ENCODE measurements at regions not wholly inside any gene's neighbourhood (a gene's known extent, or its start where the extent isn't known, plus 50 kb on each side); places are given as distances from the start of the nearest gene placed in this dataset.

GRCh38 chr6:169079650-169080049, 174.0 kb downstream of the THBS2 start:
- H3K27me3 Mint-ChIP-seq = no peaks in the 10 kb centered on the region
- H3K36me3 Mint-ChIP-seq (ENCODE audit: low read depth) = no peaks in the 10 kb centered on the region
- no peak overlapping the region for H3K4me3 Mint-ChIP-seq
- H3K4me1 Mint-ChIP-seq = no peaks in the 10 kb centered on the region
- DNase-seq = no peak
- POLR2A ChIA-PET = no interaction called here
- H3K9me3 Mint-ChIP-seq = peaks cover 2% of the 10 kb centered on the region
- no peak overlapping the region for H3K27ac Mint-ChIP-seq
- CTCF ChIA-PET = no interaction called here

- Mint-ChIP-seq H3K27me3 (no peaks in the 10 kb centered on the region), H3K4me3 (no peak overlapping the region), H3K27ac (no peak overlapping the region), H3K9me3 (no peaks in the 10 kb centered on the region), H3K36me3 (ENCODE audit: low read depth) (no peaks in the 10 kb centered on the region), H3K4me1 (no peaks in the 10 kb centered on the region)
- CTCF ChIA-PET = no interaction called here
- DNase-seq = no peak
- POLR2A ChIA-PET = no interaction called here
These were observed 175.1 kb downstream of the THBS2 start for GRCh38 chr6:169078399-169079145.

- Mint-ChIP-seq H3K27me3 (no peaks in the 10 kb centered on the region), H3K27ac (no peak overlapping the region), H3K9me3 (no peaks in the 10 kb centered on the region), H3K36me3 (ENCODE audit: low read depth) (no peaks in the 10 kb centered on the region), H3K4me3 (no peak overlapping the region), H3K4me1 (no peaks in the 10 kb centered on the region)
- DNase-seq = no peak
- POLR2A ChIA-PET = no interaction called here
- CTCF ChIA-PET = no interaction called here
These were observed 177.6 kb downstream of the THBS2 start for GRCh38 chr6:169075915-169076654.

- H3K4me1 Mint-ChIP-seq = no peaks in the 10 kb centered on the region
- H3K27ac Mint-ChIP-seq = no peak overlapping the region
- no peaks in the 10 kb centered on the region for H3K36me3 Mint-ChIP-seq (ENCODE audit: low read depth)
- POLR2A ChIA-PET = no interaction called here
- no peaks in the 10 kb centered on the region for H3K27me3 Mint-ChIP-seq
- no peak for DNase-seq
- H3K4me3 Mint-ChIP-seq = no peak overlapping the region
- no peaks in the 10 kb centered on the region for H3K9me3 Mint-ChIP-seq
- CTCF ChIA-PET = no interaction called here
These were observed 178.3 kb downstream of the THBS2 start for GRCh38 chr6:169075211-169075914.

- DNase-seq = no peak
- Mint-ChIP-seq H3K9me3 (no peaks in the 10 kb centered on the region), H3K27ac (no peak overlapping the region), H3K36me3 (ENCODE audit: low read depth) (no peaks in the 10 kb centered on the region), H3K4me3 (no peak overlapping the region), H3K4me1 (no peaks in the 10 kb centered on the region), H3K27me3 (no peaks in the 10 kb centered on the region)
- ChIA-PET POLR2A (no interaction called here), CTCF (interaction anchor here (0.6 kb wide), 1 partner anchor 594 kb away, joined by 3 read pairs; no protein-coding TSS in a partner anchor)
These were observed 179.1 kb downstream of the THBS2 start for GRCh38 chr6:169074526-169074925.

GRCh38 chr6:169073311-169073710, 180.3 kb downstream of the THBS2 start:
- Mint-ChIP-seq H3K36me3 (ENCODE audit: low read depth) (no peaks in the 10 kb centered on the region), H3K27me3 (no peaks in the 10 kb centered on the region), H3K4me3 (no peak overlapping the region), H3K4me1 (no peaks in the 10 kb centered on the region), H3K9me3 (no peaks in the 10 kb centered on the region), H3K27ac (no peak overlapping the region)
- no peak for DNase-seq
- ChIA-PET CTCF (no interaction called here), POLR2A (no interaction called here)

GRCh38 chr6:169072127-169073042, 181.3 kb downstream of the THBS2 start:
- H3K27me3 Mint-ChIP-seq = no peaks in the 10 kb centered on the region
- H3K4me3 Mint-ChIP-seq = no peak overlapping the region
- ChIA-PET POLR2A (no interaction called here), CTCF (no interaction called here)
- H3K9me3 Mint-ChIP-seq = no peaks in the 10 kb centered on the region
- no peak for DNase-seq
- no peaks in the 10 kb centered on the region for H3K4me1 Mint-ChIP-seq
- no peak overlapping the region for H3K27ac Mint-ChIP-seq
- H3K36me3 Mint-ChIP-seq (ENCODE audit: low read depth) = no peaks in the 10 kb centered on the region

GRCh38 chr6:169071394-169071793, 182.3 kb downstream of the THBS2 start:
- ChIA-PET CTCF (no interaction called here), POLR2A (no interaction called here)
- no peaks in the 10 kb centered on the region for H3K36me3 Mint-ChIP-seq (ENCODE audit: low read depth)
- no peak for DNase-seq
- H3K27ac Mint-ChIP-seq = no peak overlapping the region
- H3K27me3 Mint-ChIP-seq = no peaks in the 10 kb centered on the region
- H3K4me1 Mint-ChIP-seq = no peaks in the 10 kb centered on the region
- no peak overlapping the region for H3K4me3 Mint-ChIP-seq
- no peaks in the 10 kb centered on the region for H3K9me3 Mint-ChIP-seq

- H3K27ac Mint-ChIP-seq = no peak overlapping the region
- no peak for DNase-seq
- no peaks in the 10 kb centered on the region for H3K4me1 Mint-ChIP-seq
- POLR2A ChIA-PET = no interaction called here
- H3K36me3 Mint-ChIP-seq (ENCODE audit: low read depth) = no peaks in the 10 kb centered on the region
- CTCF ChIA-PET = no interaction called here
- no peaks in the 10 kb centered on the region for H3K27me3 Mint-ChIP-seq
- no peak overlapping the region for H3K4me3 Mint-ChIP-seq
- H3K9me3 Mint-ChIP-seq = no peaks in the 10 kb centered on the region
These were observed 183.0 kb downstream of the THBS2 start for GRCh38 chr6:169070506-169071176.

GRCh38 chr6:169069356-169069755, 184.3 kb downstream of the THBS2 start:
- Mint-ChIP-seq H3K27me3 (no peaks in the 10 kb centered on the region), H3K4me1 (no peaks in the 10 kb centered on the region)
- POLR2A ChIA-PET = no interaction called here

GRCh38 chr6:169064194-169064593, 189.5 kb downstream of the THBS2 start:
- ChIA-PET CTCF (no interaction called here), POLR2A (no interaction called here)
- Mint-ChIP-seq H3K4me3 (no peak overlapping the region), H3K36me3 (ENCODE audit: low read depth) (no peaks in the 10 kb centered on the region), H3K4me1 (no peaks in the 10 kb centered on the region), H3K9me3 (no peaks in the 10 kb centered on the region), H3K27me3 (no peaks in the 10 kb centered on the region), H3K27ac (no peak overlapping the region)
- no peak for DNase-seq

More at GRCh38 chr6:169069356-169069755, 184.3 kb downstream of the THBS2 start:
- CTCF ChIA-PET = no interaction called here
- no peaks in the 10 kb centered on the region for H3K36me3 Mint-ChIP-seq (ENCODE audit: low read depth)
- no peak overlapping the region for H3K27ac Mint-ChIP-seq
- no peak for DNase-seq
- H3K4me3 Mint-ChIP-seq = no peak overlapping the region
- H3K9me3 Mint-ChIP-seq = no peaks in the 10 kb centered on the region

- Mint-ChIP-seq H3K9me3 (no peaks in the 10 kb centered on the region), H3K4me3 (no peak overlapping the region), H3K36me3 (ENCODE audit: low read depth) (no peaks in the 10 kb centered on the region), H3K27ac (no peak overlapping the region), H3K4me1 (no peaks in the 10 kb centered on the region), H3K27me3 (no peaks in the 10 kb centered on the region)
- ChIA-PET CTCF (no interaction called here), POLR2A (no interaction called here)
- no peak for DNase-seq
These were observed 191.4 kb downstream of the THBS2 start for GRCh38 chr6:169062272-169062671.

Measured in activated CD4-positive, alpha-beta T cell treated with anti-CD3 and anti-CD28 coated beads, Interleukin-2, amount 10 ng/mL, durations not matched to agents 7 days and 5 days (primary cell).